ENCODE measurements at regions not wholly inside any gene's neighbourhood (a gene's known extent, or its start where the extent isn't known, plus 50 kb on each side); places are given as distances from the start of the nearest gene placed in this dataset.

DNA sequence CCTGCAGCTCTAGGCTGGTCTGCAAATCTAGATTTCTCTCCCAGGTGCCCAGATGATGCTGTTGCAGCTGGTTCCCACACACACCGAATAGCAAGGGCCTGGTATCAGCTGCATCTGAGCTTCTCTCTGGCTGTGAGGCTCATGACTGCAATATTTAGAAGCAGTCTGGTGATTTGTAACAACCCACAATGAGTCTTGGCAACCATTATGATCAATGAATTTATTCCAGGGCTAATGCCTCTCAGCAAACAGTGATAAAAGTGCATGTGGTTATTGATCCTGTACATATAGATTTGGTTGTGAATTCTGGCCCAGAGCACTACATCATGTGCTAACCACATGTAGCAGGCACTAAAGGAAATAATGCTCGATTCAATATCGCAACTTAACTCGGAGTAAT is 114.3 kb downstream of the ASCL4 start:
- no peak for TF ChIP-seq POLR2A (IDR thresholded peaks at IDR 0.05)
- TF ChIP-seq, protein P1, sequence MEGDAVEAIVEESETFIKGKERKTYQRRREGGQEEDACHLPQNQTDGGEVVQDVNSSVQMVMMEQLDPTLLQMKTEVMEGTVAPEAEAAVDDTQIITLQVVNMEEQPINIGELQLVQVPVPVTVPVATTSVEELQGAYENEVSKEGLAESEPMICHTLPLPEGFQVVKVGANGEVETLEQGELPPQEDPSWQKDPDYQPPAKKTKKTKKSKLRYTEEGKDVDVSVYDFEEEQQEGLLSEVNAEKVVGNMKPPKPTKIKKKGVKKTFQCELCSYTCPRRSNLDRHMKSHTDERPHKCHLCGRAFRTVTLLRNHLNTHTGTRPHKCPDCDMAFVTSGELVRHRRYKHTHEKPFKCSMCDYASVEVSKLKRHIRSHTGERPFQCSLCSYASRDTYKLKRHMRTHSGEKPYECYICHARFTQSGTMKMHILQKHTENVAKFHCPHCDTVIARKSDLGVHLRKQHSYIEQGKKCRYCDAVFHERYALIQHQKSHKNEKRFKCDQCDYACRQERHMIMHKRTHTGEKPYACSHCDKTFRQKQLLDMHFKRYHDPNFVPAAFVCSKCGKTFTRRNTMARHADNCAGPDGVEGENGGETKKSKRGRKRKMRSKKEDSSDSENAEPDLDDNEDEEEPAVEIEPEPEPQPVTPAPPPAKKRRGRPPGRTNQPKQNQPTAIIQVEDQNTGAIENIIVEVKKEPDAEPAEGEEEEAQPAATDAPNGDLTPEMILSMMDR (IDR thresholded peaks at IDR 0.05), result no peak

Measured in right lobe of liver (tissue), 4 donors.